GM12878 (cell line): ENCODE measurements at regions not wholly inside any gene's neighbourhood (a gene's known extent, or its start where the extent isn't known, plus 50 kb on each side); places are given as distances from the start of the nearest gene placed in this dataset.

Experiments
- EZH2 ChIP-seq: IDR thresholded peaks from 2 replicates; pipeline ENCODE4 v1.6.1; 2012; ENCODE audit warnings: low read depth, mild to moderate bottlenecking, control low read depth, inconsistent platforms, low read length, borderline replicate concordance; ENCODE audit not compliant: control insufficient read depth
- NRF1 ChIP-seq: conservative IDR thresholded peaks from 2 replicates; pipeline ENCODE4 v1.6.1; 2011; ENCODE audit warnings: mild to moderate bottlenecking, low read depth, low read length, improper control_type of control experiment
- POLR2A ChIP-seq: IDR thresholded peaks from 2 replicates; pipeline ENCODE4 v1.6.1; 2011; ENCODE audit warnings: low read depth, mild to moderate bottlenecking, low read length
- SIN3A ChIP-seq: IDR thresholded peaks from 2 replicates; pipeline ENCODE4 v1.6.1; 2012; ENCODE audit warnings: low read depth, low read length, improper control_type of control experiment
- TF ChIP-seq, protein P1 (sequence below), 3 experiments: IDR thresholded peaks in 2 of 3; conservative IDR thresholded peaks in 1 of 3; 2 replicates each; pipeline ENCODE4 v1.5.1; 2011; ENCODE audit warnings: low read depth in 3 of 3, low read length in 3 of 3, mild to moderate bottlenecking in 3 of 3, control low read depth in 2 of 3, moderate library complexity in 2 of 3, inconsistent platforms in 1 of 3, mixed read lengths in 1 of 3; ENCODE audit not compliant: control insufficient read depth in 2 of 3, insufficient read depth in 1 of 3; ENCODE audit errors: extremely low read depth in 1 of 3
- TF ChIP-seq, protein P2 (sequence below): IDR thresholded peaks from 2 replicates; pipeline ENCODE4 v1.6.1; 2011; ENCODE audit warnings: borderline replicate concordance, low read depth, mild to moderate bottlenecking, moderate library complexity, low read length; ENCODE audit not compliant: insufficient read depth, poor library complexity, severe bottlenecking
- TF ChIP-seq, protein P3 (sequence below): IDR thresholded peaks from 2 replicates; pipeline ENCODE4 v1.6.1; 2011; ENCODE audit warnings: low read depth, mild to moderate bottlenecking, low read length, moderate library complexity, borderline replicate concordance; ENCODE audit errors: extremely low read depth

DNA sequence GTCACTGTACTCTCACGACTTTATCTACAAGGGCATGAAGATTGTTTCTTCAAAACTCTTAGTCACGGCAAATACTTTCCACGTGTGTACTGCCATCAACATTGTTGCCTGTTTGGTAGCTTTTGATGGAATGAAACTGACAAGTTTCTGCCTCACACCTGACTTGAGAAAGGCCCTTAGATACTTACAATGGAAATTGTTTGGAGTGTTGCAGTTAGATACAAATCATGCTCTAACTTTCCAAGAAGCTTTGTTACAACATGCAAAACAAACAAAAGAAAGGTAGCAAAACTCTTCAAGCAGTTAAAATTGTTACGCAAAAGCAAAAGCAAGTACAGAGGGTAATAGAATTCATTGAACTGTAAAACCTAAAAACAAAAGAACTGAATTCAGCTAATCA is 91.1 kb upstream of the TLE4 start:
- TF ChIP-seq, protein P1, sequence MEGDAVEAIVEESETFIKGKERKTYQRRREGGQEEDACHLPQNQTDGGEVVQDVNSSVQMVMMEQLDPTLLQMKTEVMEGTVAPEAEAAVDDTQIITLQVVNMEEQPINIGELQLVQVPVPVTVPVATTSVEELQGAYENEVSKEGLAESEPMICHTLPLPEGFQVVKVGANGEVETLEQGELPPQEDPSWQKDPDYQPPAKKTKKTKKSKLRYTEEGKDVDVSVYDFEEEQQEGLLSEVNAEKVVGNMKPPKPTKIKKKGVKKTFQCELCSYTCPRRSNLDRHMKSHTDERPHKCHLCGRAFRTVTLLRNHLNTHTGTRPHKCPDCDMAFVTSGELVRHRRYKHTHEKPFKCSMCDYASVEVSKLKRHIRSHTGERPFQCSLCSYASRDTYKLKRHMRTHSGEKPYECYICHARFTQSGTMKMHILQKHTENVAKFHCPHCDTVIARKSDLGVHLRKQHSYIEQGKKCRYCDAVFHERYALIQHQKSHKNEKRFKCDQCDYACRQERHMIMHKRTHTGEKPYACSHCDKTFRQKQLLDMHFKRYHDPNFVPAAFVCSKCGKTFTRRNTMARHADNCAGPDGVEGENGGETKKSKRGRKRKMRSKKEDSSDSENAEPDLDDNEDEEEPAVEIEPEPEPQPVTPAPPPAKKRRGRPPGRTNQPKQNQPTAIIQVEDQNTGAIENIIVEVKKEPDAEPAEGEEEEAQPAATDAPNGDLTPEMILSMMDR (IDR thresholded peaks at IDR 0.05 in 2 of 3, conservative IDR thresholded peaks at IDR 0.05 in 1 of 3; ENCODE audit: control insufficient read depth in 2 of 3, extremely low read depth in 1 of 3, insufficient read depth in 1 of 3, low read depth in 3 of 3, low read length in 3 of 3) = no peak
- TF ChIP-seq, protein P2, sequence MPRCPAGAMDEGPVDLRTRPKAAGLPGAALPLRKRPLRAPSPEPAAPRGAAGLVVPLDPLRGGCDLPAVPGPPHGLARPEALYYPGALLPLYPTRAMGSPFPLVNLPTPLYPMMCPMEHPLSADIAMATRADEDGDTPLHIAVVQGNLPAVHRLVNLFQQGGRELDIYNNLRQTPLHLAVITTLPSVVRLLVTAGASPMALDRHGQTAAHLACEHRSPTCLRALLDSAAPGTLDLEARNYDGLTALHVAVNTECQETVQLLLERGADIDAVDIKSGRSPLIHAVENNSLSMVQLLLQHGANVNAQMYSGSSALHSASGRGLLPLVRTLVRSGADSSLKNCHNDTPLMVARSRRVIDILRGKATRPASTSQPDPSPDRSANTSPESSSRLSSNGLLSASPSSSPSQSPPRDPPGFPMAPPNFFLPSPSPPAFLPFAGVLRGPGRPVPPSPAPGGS = no peak
- TF ChIP-seq, protein P3, sequence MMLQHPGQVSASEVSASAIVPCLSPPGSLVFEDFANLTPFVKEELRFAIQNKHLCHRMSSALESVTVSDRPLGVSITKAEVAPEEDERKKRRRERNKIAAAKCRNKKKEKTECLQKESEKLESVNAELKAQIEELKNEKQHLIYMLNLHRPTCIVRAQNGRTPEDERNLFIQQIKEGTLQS = no peak
- TF ChIP-seq POLR2A (no peak), SIN3A (no peak), EZH2 (no peak), NRF1 (no peak)
